Peyer's patch (tissue), 4 donors: ENCODE measurements at regions not wholly inside any gene's neighbourhood (a gene's known extent, or its start where the extent isn't known, plus 50 kb on each side); places are given as distances from the start of the nearest gene placed in this dataset.

Source experiments
- DNase-seq, 3 donors: peaks; one replicate each; pipeline ENCODE4 v3.0.0-alpha.2; 2017 to 2019
- H3K27ac ChIP-seq, 4 donors: fragments of 200-600 bp; sonication (generic); one replicate each; pipeline ENCODE4 v1.5.1; 2016 to 2019
- H3K27me3 ChIP-seq, 2 donors: fragments of 200-600 bp; sonication (generic); one replicate each; pipeline ENCODE4 v1.5.1; 2019
- H3K36me3 ChIP-seq, 3 donors: fragments of 200-600 bp; sonication (generic); one replicate each; pipeline ENCODE4 v1.5.1; 2016 to 2019
- H3K4me1 ChIP-seq, 4 donors: fragments of 200-600 bp; sonication (generic); one replicate each; pipeline ENCODE4 v1.5.1; 2016 to 2019
- H3K4me3 ChIP-seq, 4 donors: fragments of 200-600 bp; sonication (generic); 1 replicate in 3 of 4; 2 replicates in 1 of 4; pipeline ENCODE4 v1.5.1; 2016 to 2019; ENCODE audit warnings: mild to moderate bottlenecking in 1 of 4
- H3K9me3 ChIP-seq, 4 donors: fragments of 200-600 bp; sonication (generic); one replicate each; pipeline ENCODE4 v1.5.1; 2016 to 2019; ENCODE audit warnings: mild to moderate bottlenecking in 1 of 4
- CTCF ChIP-seq, 6 experiments: fragments of 450-650 bp in 4 of 6; fragments of 200-600 bp in 2 of 6; sonication (generic) in 1 of 6; IDR thresholded peaks; one replicate each; pipeline ENCODE4 v1.5.1; 2017 to 2019; ENCODE audit warnings: antibody characterized with exemption in 6 of 6, mild to moderate bottlenecking in 3 of 6, moderate library complexity in 1 of 6
- POLR2A ChIP-seq, 2 donors: fragments of 450-650 bp; IDR thresholded peaks; one replicate each; pipeline ENCODE4 v1.5.1; 2017; ENCODE audit warnings: antibody characterized with exemption in 2 of 2, mild to moderate bottlenecking in 2 of 2, moderate library complexity in 2 of 2
- small RNA-seq, 2 donors: library from RNA; depleted of rRNA; stranded (forward); fragments of <200 nt; gene quantifications; one replicate each; pipeline ENCODE3, GENCODE V24; 2016

- Histone ChIP-seq H3K4me1 (no peaks in the 10 kb centered on the region), H3K36me3 (no peaks in the 10 kb centered on the region), H3K27me3 (no peaks in the 10 kb centered on the region), H3K9me3 (no peaks in the 10 kb centered on the region), H3K4me3 (no peak overlapping the region), H3K27ac (no peak overlapping the region)
- peak in 1 of 3 donors; percentile 69 for DNase-seq
- peak; percentile 10 to 82 (median 69) for TF ChIP-seq CTCF (IDR thresholded peaks at IDR 0.05)
- no peak for TF ChIP-seq POLR2A (IDR thresholded peaks at IDR 0.05)
These were observed 58.7 kb upstream of the PABPC3 start for GRCh38 chr13:25037057-25037813.

- no peak for TF ChIP-seq CTCF (IDR thresholded peaks at IDR 0.05)
- TF ChIP-seq POLR2A (IDR thresholded peaks at IDR 0.05) = no peak
- Histone ChIP-seq H3K4me3 (no peak overlapping the region), H3K27ac (no peak overlapping the region), H3K36me3 (no peaks in the 10 kb centered on the region), H3K9me3 (no peaks in the 10 kb centered on the region), H3K4me1 (no peaks in the 10 kb centered on the region), H3K27me3 (peaks cover 0 to 7% of the 10 kb centered on the region in 2 donors)
- no peak for DNase-seq
These were observed 53.6 kb upstream of the PABPC3 start for GRCh38 chr13:25042151-25042865.

GRCh38 chr13:25044071-25044470 is 51.9 kb upstream of the PABPC3 start:
- H3K36me3 ChIP-seq = no peaks in the 10 kb centered on the region
- H3K4me1 ChIP-seq = no peaks in the 10 kb centered on the region
- TF ChIP-seq POLR2A (IDR thresholded peaks at IDR 0.05) = no peak
- no peak for TF ChIP-seq CTCF (IDR thresholded peaks at IDR 0.05)
- H3K27me3 ChIP-seq = peaks cover 0 to 8% of the 10 kb centered on the region in 2 donors
- no peak for DNase-seq
- H3K4me3 ChIP-seq = no peak overlapping the region
- H3K9me3 ChIP-seq = no peaks in the 10 kb centered on the region
- H3K27ac ChIP-seq = no peak overlapping the region

Small RNA genes lying in the stretch of these regions (small RNA-seq; reads per million reads assigned to genes)
- gene AL590099.1 = 0 reads per million in 2 donors
- 0 reads per million in 2 donors for gene LSP1P1
